Keratinocyte (primary cell): ENCODE measurements at regions not wholly inside any gene's neighbourhood (a gene's known extent, or its start where the extent isn't known, plus 50 kb on each side); places are given as distances from the start of the nearest gene placed in this dataset.

Experiments
- EZH2 ChIP-seq: IDR thresholded peaks from one replicate; pipeline ENCODE4 v1.6.1; 2012; ENCODE audit warnings: inconsistent platforms, mild to moderate bottlenecking, low read length, moderate library complexity
- TF ChIP-seq, protein P1 (sequence below), 3 experiments: IDR thresholded peaks in 1 of 3; conservative IDR thresholded peaks in 1 of 3; optimal IDR thresholded peaks in 1 of 3; 2 replicates in 2 of 3; 3 replicates in 1 of 3; pipeline versions ENCODE3 to v1.5.1; 2011; ENCODE audit warnings: low read length in 3 of 3, mild to moderate bottlenecking in 3 of 3, moderate library complexity in 2 of 3, control low read depth in 1 of 3, inconsistent platforms in 1 of 3; ENCODE audit not compliant: insufficient read depth in 2 of 3; ENCODE audit errors: extremely low read depth in 1 of 3

DNA sequence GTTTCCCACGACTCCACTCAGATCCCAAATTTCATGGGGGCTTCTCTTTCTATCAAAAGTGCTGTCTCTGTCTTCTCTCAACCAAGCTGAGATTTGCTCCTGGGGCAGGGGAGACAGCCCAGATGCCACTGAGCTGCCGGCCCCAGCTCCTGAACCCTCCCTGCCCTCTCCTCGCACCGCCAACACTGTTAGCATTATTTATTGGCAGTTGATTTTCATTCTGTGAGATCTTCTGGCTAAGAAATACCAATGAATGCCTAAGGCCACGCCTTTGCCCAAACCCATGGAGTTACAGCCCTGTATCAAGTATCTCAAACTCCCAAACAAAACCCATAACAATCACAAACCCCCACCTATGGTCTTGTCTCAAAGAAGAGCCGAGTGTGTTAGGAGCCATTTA lies 153.0 kb upstream of the TWIST2 start:
- TF ChIP-seq, protein P1, sequence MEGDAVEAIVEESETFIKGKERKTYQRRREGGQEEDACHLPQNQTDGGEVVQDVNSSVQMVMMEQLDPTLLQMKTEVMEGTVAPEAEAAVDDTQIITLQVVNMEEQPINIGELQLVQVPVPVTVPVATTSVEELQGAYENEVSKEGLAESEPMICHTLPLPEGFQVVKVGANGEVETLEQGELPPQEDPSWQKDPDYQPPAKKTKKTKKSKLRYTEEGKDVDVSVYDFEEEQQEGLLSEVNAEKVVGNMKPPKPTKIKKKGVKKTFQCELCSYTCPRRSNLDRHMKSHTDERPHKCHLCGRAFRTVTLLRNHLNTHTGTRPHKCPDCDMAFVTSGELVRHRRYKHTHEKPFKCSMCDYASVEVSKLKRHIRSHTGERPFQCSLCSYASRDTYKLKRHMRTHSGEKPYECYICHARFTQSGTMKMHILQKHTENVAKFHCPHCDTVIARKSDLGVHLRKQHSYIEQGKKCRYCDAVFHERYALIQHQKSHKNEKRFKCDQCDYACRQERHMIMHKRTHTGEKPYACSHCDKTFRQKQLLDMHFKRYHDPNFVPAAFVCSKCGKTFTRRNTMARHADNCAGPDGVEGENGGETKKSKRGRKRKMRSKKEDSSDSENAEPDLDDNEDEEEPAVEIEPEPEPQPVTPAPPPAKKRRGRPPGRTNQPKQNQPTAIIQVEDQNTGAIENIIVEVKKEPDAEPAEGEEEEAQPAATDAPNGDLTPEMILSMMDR (optimal IDR thresholded peaks at IDR 0.05 in 1 of 3, IDR thresholded peaks at IDR 0.05 in 1 of 3, conservative IDR thresholded peaks at IDR 0.05 in 1 of 3; ENCODE audit: extremely low read depth in 1 of 3, insufficient read depth in 2 of 3, low read length in 3 of 3), result no peak
- no peak for TF ChIP-seq EZH2
